ENCODE measurements at regions not wholly inside any gene's neighbourhood (a gene's known extent, or its start where the extent isn't known, plus 50 kb on each side); places are given as distances from the start of the nearest gene placed in this dataset.

GRCh38 chr1:113247355-113247754 lies 143.0 kb upstream of the MAGI3 start:
- no peak for TF ChIP-seq CTCF (conservative IDR thresholded peaks at IDR 0.05 in 1 of 2, IDR thresholded peaks at IDR 0.05 in 1 of 2; ENCODE audit: extremely low read depth in 1 of 2, insufficient read depth in 1 of 2, low read depth in 1 of 2, low read length in 2 of 2)
- no peak for TF ChIP-seq EZH2 (IDR thresholded peaks at IDR 0.05; ENCODE audit: borderline replicate concordance, low read length)

Measured in mammary epithelial cell (primary cell).